OCI-LY7 (cell line): ENCODE measurements at regions not wholly inside any gene's neighbourhood (a gene's known extent, or its start where the extent isn't known, plus 50 kb on each side); places are given as distances from the start of the nearest gene placed in this dataset.
"Not testable (repeated sequence)": the region's sequence is repeated elsewhere in the genome, so short reads cannot be mapped to it uniquely, and the experiment has no call there.

Experiments used
- BruUV-seq: library from RNA; stranded (reverse); fragments of 400-500 nt; replicated peaks from 2 replicates; lab custom pipeline; 2021; lab: Mats Ljungman, UMichigan
- CTCF ChIA-PET: fragments of 300-600 bp; sonication (Branson Sonifier 250); formaldehyde crosslinking; loops from one replicate; lab custom pipeline; 2022; ENCODE audit warnings: antibody characterized with exemption; ENCODE audit not compliant: unreplicated experiment; lab: Charles Lee
- POLR2A ChIA-PET: fragments of 300-600 bp; sonication (Branson Sonifier 250); formaldehyde crosslinking; loops from one replicate; lab custom pipeline; 2022; ENCODE audit warnings: antibody characterized with exemption; lab: Charles Lee
- DNase-seq: peaks from one replicate; pipeline ENCODE4 v3.0.0-alpha.2; 2015; ENCODE audit warnings: low spot score
- H2AFZ ChIP-seq: fragments of 200-600 bp; sonication (generic), shearing (Covaris generic); 2 replicates; pipeline ENCODE4 v1.6.1; 2014; ENCODE audit warnings: mild to moderate bottlenecking, antibody characterized with exemption, low read length, moderate library complexity
- H3K27ac ChIP-seq: fragments of 200-600 bp; sonication (generic); 2 replicates; pipeline ENCODE4 v1.5.1; 2014; ENCODE audit warnings: mixed run types, low read depth, mild to moderate bottlenecking, moderate library complexity, low read length, inconsistent platforms; ENCODE audit not compliant: poor library complexity, severe bottlenecking
- H3K36me3 ChIP-seq: fragments of 200-600 bp; sonication (generic); 2 replicates; pipeline ENCODE4 v1.6.1; 2014; ENCODE audit warnings: mild to moderate bottlenecking, antibody characterized with exemption, low read length, moderate library complexity, mixed read lengths; ENCODE audit not compliant: insufficient read depth
- H3K4me1 ChIP-seq: fragments of 200-600 bp; sonication (generic); 2 replicates; pipeline ENCODE4 v1.5.1; 2014; ENCODE audit warnings: mild to moderate bottlenecking, low read length; ENCODE audit not compliant: insufficient read depth, poor library complexity, severe bottlenecking
- H3K4me2 ChIP-seq: fragments of 200-600 bp; sonication (generic); 2 replicates; pipeline ENCODE4 v1.6.1; 2014; ENCODE audit warnings: mild to moderate bottlenecking, low read length
- H3K4me3 ChIP-seq: fragments of 200-600 bp; sonication (generic); 2 replicates; pipeline ENCODE4 v1.5.1; 2014; ENCODE audit warnings: mild to moderate bottlenecking, low read depth, low read length; ENCODE audit not compliant: poor library complexity, severe bottlenecking
- H3K79me2 ChIP-seq: fragments of 200-600 bp; sonication (generic); 2 replicates; pipeline ENCODE4 v1.6.1; 2016; ENCODE audit warnings: low read depth, mild to moderate bottlenecking, low read length, moderate library complexity, mixed read lengths; ENCODE audit not compliant: insufficient read depth
- H3K9me2 ChIP-seq: fragments of 200-600 bp; sonication (generic); 2 replicates; pipeline ENCODE4 v1.6.1; 2016; ENCODE audit warnings: mild to moderate bottlenecking, low read length, mixed read lengths; ENCODE audit not compliant: insufficient read depth
- H3K9me3 ChIP-seq: fragments of 200-600 bp; sonication (generic); 2 replicates; pipeline ENCODE4 v1.6.1; 2014; ENCODE audit warnings: mild to moderate bottlenecking, mixed run types, low read length, mixed read lengths
- H4K20me1 ChIP-seq: fragments of 200-600 bp; sonication (generic); 2 replicates; pipeline ENCODE4 v1.6.1; 2014; ENCODE audit warnings: mild to moderate bottlenecking, antibody characterized with exemption, low read length, moderate library complexity, mixed read lengths; ENCODE audit not compliant: insufficient read depth
- CTCF ChIP-seq: fragments of 200-600 bp; sonication (generic); conservative IDR thresholded peaks from 2 replicates; pipeline ENCODE4 v1.5.1; 2014; ENCODE audit warnings: mild to moderate bottlenecking, antibody characterized with exemption, low read length, moderate library complexity, mixed read lengths
- EZH2phosphoT487 ChIP-seq: fragments of 200-600 bp; sonication (generic); IDR thresholded peaks from 2 replicates; pipeline ENCODE4 v1.6.1; 2018; ENCODE audit warnings: low read depth, borderline replicate concordance, mild to moderate bottlenecking, mixed run types, antibody characterized with exemption, low read length, moderate library complexity, mixed read lengths
- intact Hi-C: fragments of 100-400 bp; cut with micrococcal nuclease; formaldehyde crosslinking; loops from one replicate; pipeline ENCODE4 v1.10.0; 2022; ENCODE audit not compliant: unreplicated experiment

DNA sequence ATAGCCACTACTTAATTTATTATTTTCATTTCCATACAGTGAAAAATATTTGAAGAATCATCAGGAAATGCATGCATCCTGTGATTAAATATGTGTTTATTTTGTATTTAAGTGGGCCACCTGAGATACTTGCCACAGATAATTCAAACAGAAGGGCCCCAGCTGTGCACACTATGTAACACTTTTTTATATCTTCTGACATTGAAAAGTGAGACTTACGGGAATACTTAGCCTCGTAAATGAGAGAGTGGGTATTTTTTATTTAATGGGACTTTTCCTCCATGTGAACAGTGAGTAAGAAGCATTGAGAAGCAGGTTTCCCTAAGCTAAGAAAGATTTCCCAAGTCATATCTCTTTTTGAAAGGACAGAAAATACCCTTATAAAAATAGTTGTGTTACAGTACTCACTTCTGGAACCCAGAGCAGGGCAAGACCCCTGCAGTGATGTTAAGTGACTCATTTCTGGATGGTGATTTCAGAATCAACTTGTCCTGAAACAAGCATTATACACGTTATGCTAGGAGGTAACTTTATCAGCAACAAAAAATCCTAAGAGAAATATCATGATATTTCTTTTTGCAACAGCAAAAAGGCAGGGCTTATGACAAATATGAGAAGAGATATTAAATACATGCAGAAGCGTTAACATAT, 478.1 kb upstream of the CHORDC1 start:
- Histone ChIP-seq H3K9me2 (no peaks in the 10 kb centered on the region), H3K27ac (no peak overlapping the region), H3K9me3 (no peaks in the 10 kb centered on the region), H3K4me1 (no peaks in the 10 kb centered on the region), H3K36me3 (no peaks in the 10 kb centered on the region), H4K20me1 (no peaks in the 10 kb centered on the region), H3K4me2 (no peak overlapping the region), H3K79me2 (no peaks in the 10 kb centered on the region), H3K4me3 (no peak overlapping the region), H2AFZ (no peak overlapping the region)
- intact Hi-C loops, result no loop called here
- BruUV-seq, result no TSS peak
- TF ChIP-seq EZH2phosphoT487, result no peak
- no peak for TF ChIP-seq CTCF
- ChIA-PET POLR2A (interaction anchor here (0.5 kb wide), 1 partner anchor 755 kb away, joined by 9 read pairs; no protein-coding TSS in a partner anchor), CTCF (no interaction called here)
- no peak for DNase-seq

GRCh38 chr11:90699791-90700400, 477.0 kb upstream of the CHORDC1 start:
- Histone ChIP-seq H3K79me2 (no peaks in the 10 kb centered on the region), H4K20me1 (no peaks in the 10 kb centered on the region), H3K4me1 (no peaks in the 10 kb centered on the region), H3K9me2 (no peaks in the 10 kb centered on the region), H3K27ac (no peak overlapping the region), H3K36me3 (no peaks in the 10 kb centered on the region), H2AFZ (no peak overlapping the region), H3K9me3 (no peaks in the 10 kb centered on the region), H3K4me2 (no peak overlapping the region), H3K4me3 (no peak overlapping the region)
- no TSS peak for BruUV-seq
- POLR2A ChIA-PET, result interaction anchor here (0.5 to 0.6 kb wide), 2 partner anchors 403 to 756 kb away, joined by 3 to 9 read pairs; no protein-coding TSS in a partner anchor
- CTCF ChIA-PET, result no interaction called here
- DNase-seq, result no peak
- intact Hi-C loops, result no loop called here
- no peak for TF ChIP-seq CTCF
- TF ChIP-seq EZH2phosphoT487, result no peak

DNA sequence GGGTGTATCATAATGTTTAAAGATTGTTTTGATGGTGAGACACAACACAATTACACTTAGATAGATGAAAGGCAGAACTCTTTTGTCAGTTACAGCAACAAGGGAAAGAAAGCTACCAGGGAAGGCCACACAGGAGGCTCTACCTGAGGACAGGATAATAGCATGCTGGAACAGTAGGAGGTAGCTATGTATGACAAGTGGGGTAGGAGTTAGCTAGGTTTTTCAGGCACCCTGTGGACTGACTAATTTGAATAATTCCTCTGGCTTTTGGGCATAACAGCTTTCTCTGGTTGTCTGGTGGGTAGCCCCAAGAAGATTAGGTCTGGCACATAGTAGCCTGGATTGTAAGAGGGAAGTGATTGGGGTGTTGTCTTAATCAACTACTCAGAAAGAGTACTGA, 475.4 kb upstream of the CHORDC1 start:
- H3K9me2 ChIP-seq, result no peaks in the 10 kb centered on the region
- H3K36me3 ChIP-seq, result no peaks in the 10 kb centered on the region
- intact Hi-C loops, result no loop called here
- no peak overlapping the region for H3K27ac ChIP-seq
- H4K20me1 ChIP-seq, result no peaks in the 10 kb centered on the region
- DNase-seq, result no peak
- no peak overlapping the region for H3K4me2 ChIP-seq
- ChIA-PET CTCF (no interaction called here), POLR2A (no interaction called here)
- no peak for TF ChIP-seq EZH2phosphoT487
- no peak for TF ChIP-seq CTCF
- no peaks in the 10 kb centered on the region for H3K9me3 ChIP-seq
- BruUV-seq, result no TSS peak
- no peak overlapping the region for H3K4me3 ChIP-seq
- no peak overlapping the region for H2AFZ ChIP-seq
- H3K79me2 ChIP-seq, result no peaks in the 10 kb centered on the region
- H3K4me1 ChIP-seq, result no peaks in the 10 kb centered on the region

GRCh38 chr11:90675496-90675895, 452.6 kb upstream of the CHORDC1 start:
- H3K79me2 ChIP-seq, H4K20me1 ChIP-seq, CTCF ChIA-PET, H3K9me2 ChIP-seq, H3K4me3 ChIP-seq, H2AFZ ChIP-seq, H3K27ac ChIP-seq, H3K9me3 ChIP-seq, BruUV-seq, H3K4me2 ChIP-seq, H3K4me1 ChIP-seq, POLR2A ChIA-PET, H3K36me3 ChIP-seq, DNase-seq, intact Hi-C loops: not testable (repeated sequence)
